Naive thymus-derived CD4-positive, alpha-beta T cell (primary cell): ENCODE measurements at regions not wholly inside any gene's neighbourhood (a gene's known extent, or its start where the extent isn't known, plus 50 kb on each side); places are given as distances from the start of the nearest gene placed in this dataset.

Experiments
- ATAC-seq: fragments of 150-1000 bp; cut with Tn5 transposase; 2 replicates; pipeline ENCODE4 v1.10.0; 2021; ENCODE audit warnings: mild to moderate bottlenecking, moderate library complexity
- CTCF ChIA-PET: fragments of 350-600 bp; sonication (Branson Sonifier 250); formaldehyde crosslinking; loops from one replicate; lab custom pipeline; 2021; ENCODE audit warnings: antibody characterized with exemption; lab: Charles Lee
- POLR2A ChIA-PET: fragments of 350-600 bp; sonication (Branson Sonifier 250); formaldehyde crosslinking; loops from one replicate; lab custom pipeline; 2021; ENCODE audit warnings: antibody characterized with exemption, inconsistent platforms; lab: Charles Lee
- DNase-seq, 9 donors: peaks; one replicate each; pipeline versions ENCODE4 v3.0.0 to v3.0.0-alpha.2; 2020 to 2022; ENCODE audit warnings: mixed read lengths in 1 of 9
- H3K27ac ChIP-seq: one replicate; pipeline ENCODE4 v1.7.0; 2013; ENCODE audit warnings: mild to moderate bottlenecking, low read depth, low read length, moderate library complexity
- H3K27me3 ChIP-seq, 2 donors: one replicate each; pipeline ENCODE4 v1.7.0; 2013; ENCODE audit warnings: low read length in 2 of 2, mild to moderate bottlenecking in 2 of 2, moderate library complexity in 2 of 2; ENCODE audit not compliant: control insufficient read depth in 2 of 2, insufficient read depth in 2 of 2
- H3K36me3 ChIP-seq, 3 experiments: 1 replicate in 2 of 3; 2 replicates in 1 of 3; pipeline ENCODE4 v1.7.0; 2013; ENCODE audit warnings: low read length in 3 of 3, mild to moderate bottlenecking in 3 of 3, moderate library complexity in 1 of 3; ENCODE audit not compliant: insufficient read depth in 3 of 3, control insufficient read depth in 2 of 3
- H3K4me1 ChIP-seq, 2 donors: one replicate each; pipeline ENCODE4 v1.7.0; 2013; ENCODE audit warnings: low read length in 2 of 2, mild to moderate bottlenecking in 2 of 2, moderate library complexity in 1 of 2; ENCODE audit not compliant: control insufficient read depth in 2 of 2, insufficient read depth in 2 of 2
- H3K4me3 ChIP-seq: 2 replicates; pipeline ENCODE4 v1.7.0; 2013; ENCODE audit warnings: mild to moderate bottlenecking, low read length
- H3K9me3 ChIP-seq, 3 experiments: 1 replicate in 2 of 3; 2 replicates in 1 of 3; pipeline ENCODE4 v1.7.0; 2013; ENCODE audit warnings: low read length in 3 of 3; ENCODE audit not compliant: control insufficient read depth in 2 of 3
- H3K27ac Mint-ChIP-seq, 9 donors: one replicate each; pipeline ENCODE4 v1.8.0; 2020 to 2022; ENCODE audit warnings: mixed read lengths in 9 of 9, mild to moderate bottlenecking in 8 of 9, moderate library complexity in 5 of 9, inconsistent platforms in 2 of 9
- H3K27me3 Mint-ChIP-seq, 5 donors: one replicate each; pipeline ENCODE4 v1.8.0; 2021 to 2022; ENCODE audit warnings: mixed read lengths in 5 of 5, mild to moderate bottlenecking in 1 of 5
- H3K36me3 Mint-ChIP-seq, 5 donors: one replicate each; pipeline ENCODE4 v1.8.0; 2020 to 2022; ENCODE audit warnings: mixed read lengths in 5 of 5, mild to moderate bottlenecking in 3 of 5, inconsistent platforms in 1 of 5
- H3K4me1 Mint-ChIP-seq, 7 donors: one replicate each; pipeline ENCODE4 v1.8.0; 2020 to 2022; ENCODE audit warnings: mixed read lengths in 7 of 7, mild to moderate bottlenecking in 3 of 7, inconsistent platforms in 1 of 7
- H3K4me3 Mint-ChIP-seq, 10 donors: one replicate each; pipeline ENCODE4 v1.8.0; 2020 to 2022; ENCODE audit warnings: mild to moderate bottlenecking in 10 of 10, mixed read lengths in 10 of 10, moderate library complexity in 6 of 10, inconsistent platforms in 2 of 10
- H3K9me3 Mint-ChIP-seq, 11 donors: one replicate each; pipeline ENCODE4 v1.8.0; 2020 to 2022; ENCODE audit warnings: mixed read lengths in 11 of 11, mild to moderate bottlenecking in 4 of 11, inconsistent platforms in 1 of 11, moderate library complexity in 1 of 11
- intact Hi-C, 2 donors: fragments of 100-400 bp; cut with micrococcal nuclease; formaldehyde crosslinking; loops; one replicate each; pipeline ENCODE4 v1.15.1; 2023

GRCh38 chr2:195534971-195535370 lies 122.1 kb upstream of the SLC39A10 start:
- H3K4me1 ChIP-seq: peaks cover 70 to 75% of the 10 kb centered on the region in 2 donors
- Mint-ChIP-seq H3K9me3 (peaks cover 0 to 26% (median 9%) of the 10 kb centered on the region in 11 donors), H3K27me3 (no peaks in the 10 kb centered on the region), H3K4me1 (peaks cover 70 to 100% (median 94%) of the 10 kb centered on the region in 7 donors), H3K36me3 (peaks cover 0 to 55% (median 3%) of the 10 kb centered on the region in 5 donors), H3K27ac (peak overlapping the region; percentile 92 to 100 (median 98)), H3K4me3 (peak overlapping the region in 9 of 10 donors; percentile 77 to 95 (median 91))
- ATAC-seq (no peak), DNase-seq (no peak)
- no peaks in the 10 kb centered on the region for H3K36me3 ChIP-seq
- CTCF ChIA-PET: interaction anchor here (0.7 to 5.1 kb wide), 10 partner anchors 20 to 125 kb away, joined by 3 to 35 read pairs (median 12); partner anchors contain the start of gene SLC39A10
- peak overlapping the region; percentile 77 for H3K27ac ChIP-seq
- H3K27me3 ChIP-seq: no peaks in the 10 kb centered on the region
- H3K9me3 ChIP-seq: peaks cover 0 to 4% (median 0%) of the 10 kb centered on the region in 3 experiments
- intact Hi-C loops: loop anchor here (1.0 to 10.0 kb wide), 3 partner anchors 48 to 730 kb away; partner anchors contain the start of gene STK17B (in 1 of the 2)
- POLR2A ChIA-PET: interaction anchor here (0.5 to 14.5 kb wide), 12 partner anchors 9 to 703 kb away, joined by 3 to 293 read pairs (median 12); partner anchors contain the start of gene SLC39A10
- peak overlapping the region; percentile 7 for H3K4me3 ChIP-seq

- H3K4me3 Mint-ChIP-seq: peak overlapping the region; percentile 77 to 95 (median 90)
- H3K36me3 Mint-ChIP-seq: peaks cover 0 to 56% (median 3%) of the 10 kb centered on the region in 5 donors
- peak overlapping the region; percentile 92 to 100 (median 98) for H3K27ac Mint-ChIP-seq
- peaks cover 0 to 31% (median 13%) of the 10 kb centered on the region in 11 donors for H3K9me3 Mint-ChIP-seq
- peaks cover 69 to 90% (median 86%) of the 10 kb centered on the region in 7 donors for H3K4me1 Mint-ChIP-seq
- no peaks in the 10 kb centered on the region for H3K36me3 ChIP-seq
- ATAC-seq (peak; percentile 48), DNase-seq (peak in 8 of 9 donors; percentile 28 to 63 (median 42))
- ChIA-PET POLR2A (interaction anchor here (0.6 to 14.5 kb wide), 19 partner anchors 10 to 705 kb away, joined by 3 to 293 read pairs (median 4); partner anchors contain the start of gene SLC39A10), CTCF (interaction anchor here (0.7 to 5.1 kb wide), 14 partner anchors 9 to 132 kb away, joined by 3 to 35 read pairs (median 6); partner anchors contain the start of gene SLC39A10)
- no peaks in the 10 kb centered on the region for H3K27me3 ChIP-seq
- peak overlapping the region; percentile 77 for H3K27ac ChIP-seq
- peaks cover 70 to 73% of the 10 kb centered on the region in 2 donors for H3K4me1 ChIP-seq
- H3K4me3 ChIP-seq: peak overlapping the region; percentile 51
- H3K27me3 Mint-ChIP-seq: no peaks in the 10 kb centered on the region
- intact Hi-C loops: loop anchor here (1.0 to 10.0 kb wide), 5 partner anchors 47 to 731 kb away; partner anchors contain the start of gene DNAH7 (in 1 of the 2)
- H3K9me3 ChIP-seq: peaks cover 0 to 1% (median 0%) of the 10 kb centered on the region in 3 experiments
Observed at GRCh38 chr2:195533771-195534642, 123.0 kb upstream of the SLC39A10 start.

GRCh38 chr2:195532628-195533271 lies 124.3 kb upstream of the SLC39A10 start:
- no peaks in the 10 kb centered on the region for H3K36me3 ChIP-seq
- DNase-seq: peak in 7 of 9 donors; percentile 21 to 71 (median 59)
- Mint-ChIP-seq H3K9me3 (peaks cover 0 to 23% (median 10%) of the 10 kb centered on the region in 11 donors), H3K27me3 (no peaks in the 10 kb centered on the region), H3K27ac (peak overlapping the region; percentile 78 to 100 (median 98)), H3K4me1 (peaks cover 58 to 78% (median 74%) of the 10 kb centered on the region in 7 donors), H3K36me3 (peaks cover 0 to 52% (median 0%) of the 10 kb centered on the region in 5 donors), H3K4me3 (peak overlapping the region; percentile 77 to 93 (median 90))
- ATAC-seq: peak; percentile 57
- H3K4me3 ChIP-seq: peak overlapping the region; percentile 51
- peak overlapping the region; percentile 77 for H3K27ac ChIP-seq
- ChIA-PET POLR2A (interaction anchor here (0.6 to 14.5 kb wide), 16 partner anchors 10 to 707 kb away, joined by 3 to 293 read pairs (median 4); partner anchors contain the start of gene SLC39A10), CTCF (interaction anchor here (0.5 to 5.1 kb wide), 15 partner anchors 11 to 541 kb away, joined by 3 to 35 read pairs (median 6); partner anchors contain the start of gene SLC39A10)
- H3K27me3 ChIP-seq: no peaks in the 10 kb centered on the region
- peaks cover 59 to 61% of the 10 kb centered on the region in 2 donors for H3K4me1 ChIP-seq
- H3K9me3 ChIP-seq: no peaks in the 10 kb centered on the region
- intact Hi-C loops: loop anchor here (1.0 to 10.0 kb wide), 5 partner anchors 34 to 732 kb away; partner anchors contain the start of gene DNAH7 (in 1 of the 2)

- H3K4me3 Mint-ChIP-seq: peak overlapping the region; percentile 77 to 93 (median 90)
- DNase-seq: no peak
- H3K27me3 ChIP-seq: no peaks in the 10 kb centered on the region
- peak overlapping the region; percentile 77 for H3K27ac ChIP-seq
- H3K27me3 Mint-ChIP-seq: no peaks in the 10 kb centered on the region
- ATAC-seq: no peak
- intact Hi-C loops: loop anchor here (1.0 to 10.0 kb wide), 5 partner anchors 34 to 733 kb away; partner anchors contain the start of gene DNAH7 (in 1 of the 2)
- H3K36me3 ChIP-seq: no peaks in the 10 kb centered on the region
- H3K9me3 ChIP-seq: no peaks in the 10 kb centered on the region
- peaks cover 53 to 73% (median 68%) of the 10 kb centered on the region in 7 donors for H3K4me1 Mint-ChIP-seq
- peaks cover 0 to 23% (median 10%) of the 10 kb centered on the region in 11 donors for H3K9me3 Mint-ChIP-seq
- POLR2A ChIA-PET: interaction anchor here (0.6 to 14.5 kb wide), 13 partner anchors 10 to 682 kb away, joined by 3 to 293 read pairs (median 8); partner anchors contain the start of gene SLC39A10
- H3K27ac Mint-ChIP-seq: peak overlapping the region; percentile 78 to 100 (median 98)
- H3K4me1 ChIP-seq: peaks cover 54 to 56% of the 10 kb centered on the region in 2 donors
- H3K36me3 Mint-ChIP-seq: peaks cover 0 to 55% (median 0%) of the 10 kb centered on the region in 5 donors
- peak overlapping the region; percentile 51 for H3K4me3 ChIP-seq
- CTCF ChIA-PET: interaction anchor here (0.5 to 5.1 kb wide), 13 partner anchors 11 to 542 kb away, joined by 3 to 35 read pairs (median 7); partner anchors contain the start of gene SLC39A10
Observed at GRCh38 chr2:195532255-195532627, 124.8 kb upstream of the SLC39A10 start.

- intact Hi-C loops: loop anchor here (1.0 to 10.0 kb wide), 5 partner anchors 33 to 733 kb away; partner anchors contain the start of gene DNAH7 (in 1 of the 2)
- H3K4me1 Mint-ChIP-seq: peaks cover 50 to 68% (median 64%) of the 10 kb centered on the region in 7 donors
- H3K36me3 Mint-ChIP-seq: peaks cover 0 to 56% (median 0%) of the 10 kb centered on the region in 5 donors
- no peak for ATAC-seq
- no peaks in the 10 kb centered on the region for H3K36me3 ChIP-seq
- ChIA-PET POLR2A (interaction anchor here (0.6 to 14.5 kb wide), 7 partner anchors 10 to 127 kb away, joined by 3 to 293 read pairs (median 8); partner anchors contain the start of gene SLC39A10), CTCF (interaction anchor here (1.2 to 5.1 kb wide), 4 partner anchors 17 to 129 kb away, joined by 4 to 35 read pairs (median 28); no protein-coding TSS in a partner anchor)
- H3K9me3 ChIP-seq: no peaks in the 10 kb centered on the region
- H3K4me3 Mint-ChIP-seq: peak overlapping the region in 9 of 10 donors; percentile 25 to 93 (median 89)
- no peaks in the 10 kb centered on the region for H3K27me3 Mint-ChIP-seq
- H3K27ac ChIP-seq: peak overlapping the region; percentile 77
- peak overlapping the region; percentile 2 for H3K4me3 ChIP-seq
- peaks cover 49 to 51% of the 10 kb centered on the region in 2 donors for H3K4me1 ChIP-seq
- peaks cover 0 to 23% (median 10%) of the 10 kb centered on the region in 11 donors for H3K9me3 Mint-ChIP-seq
- H3K27ac Mint-ChIP-seq: peak overlapping the region; percentile 78 to 100 (median 98)
- no peaks in the 10 kb centered on the region for H3K27me3 ChIP-seq
- no peak for DNase-seq
Observed at GRCh38 chr2:195531754-195532153, 125.3 kb upstream of the SLC39A10 start.
